ENCODE measurements at regions not wholly inside any gene's neighbourhood (a gene's known extent, or its start where the extent isn't known, plus 50 kb on each side); places are given as distances from the start of the nearest gene placed in this dataset.
"Not testable (repeated sequence)": the region's sequence is repeated elsewhere in the genome, so short reads cannot be mapped to it uniquely, and the experiment has no call there.

- DNase-seq, result no peak
Observed at GRCh38 chr6:113662688-113663333, 194.3 kb upstream of the MARCKS start.

- no peak for DNase-seq
Observed at GRCh38 chr6:113664909-113665308, 192.2 kb upstream of the MARCKS start.

GRCh38 chr6:113668641-113669408 is 188.3 kb upstream of the MARCKS start:
- no peak for DNase-seq

GRCh38 chr6:113669606-113670005 is 187.5 kb upstream of the MARCKS start:
- no peak for DNase-seq

- no peak for DNase-seq
Observed at GRCh38 chr6:113671421-113671820, 185.7 kb upstream of the MARCKS start.

GRCh38 chr6:113672491-113673149 is 184.5 kb upstream of the MARCKS start:
- no peak for DNase-seq

GRCh38 chr6:113674075-113674474 is 183.1 kb upstream of the MARCKS start:
- DNase-seq, result no peak

- DNase-seq, result no peak
Observed at GRCh38 chr6:113676057-113676456, 181.1 kb upstream of the MARCKS start.

- no peak for DNase-seq
Observed at GRCh38 chr6:113676968-113677367, 180.2 kb upstream of the MARCKS start.

- no peak for DNase-seq
Observed at GRCh38 chr6:113679051-113679450, 178.1 kb upstream of the MARCKS start.

- DNase-seq, result no peak
Observed at GRCh38 chr6:113680301-113680700, 176.8 kb upstream of the MARCKS start.

- no peak for DNase-seq
Observed at GRCh38 chr6:113683968-113684367, 173.2 kb upstream of the MARCKS start.

GRCh38 chr6:113684382-113684901 is 172.7 kb upstream of the MARCKS start:
- DNase-seq, result no peak

GRCh38 chr6:113686049-113686448 is 171.1 kb upstream of the MARCKS start:
- no peak for DNase-seq

- DNase-seq, result not testable (repeated sequence)
Observed at GRCh38 chr6:113689620-113690019, 167.5 kb upstream of the MARCKS start.

- DNase-seq, result no peak
Observed at GRCh38 chr6:113690281-113691259, 166.6 kb upstream of the MARCKS start.

- DNase-seq, result no peak
Observed at GRCh38 chr6:113691260-113691656, 165.9 kb upstream of the MARCKS start.

- DNase-seq, result no peak
Observed at GRCh38 chr6:113693851-113694250, 163.3 kb upstream of the MARCKS start.

- DNase-seq, result no peak
Observed at GRCh38 chr6:113694278-113695077, 162.7 kb upstream of the MARCKS start.

- DNase-seq, result no peak
Observed at GRCh38 chr6:113695516-113695915, 161.6 kb upstream of the MARCKS start.

- DNase-seq, result no peak
Observed at GRCh38 chr6:113696960-113697359, 160.2 kb upstream of the MARCKS start.

Data from activated T-cell treated with anti-CD3 and anti-CD28 coated beads for 4 hours (primary cell).